DOHH2 (cell line): ENCODE measurements at regions not wholly inside any gene's neighbourhood (a gene's known extent, or its start where the extent isn't known, plus 50 kb on each side); places are given as distances from the start of the nearest gene placed in this dataset.

ENCODE experiments used
- CTCF ChIP-seq: fragments of 200-600 bp; sonication (generic); IDR thresholded peaks from one replicate; pipeline ENCODE4 v1.5.1; 2014; ENCODE audit warnings: antibody characterized with exemption, mild to moderate bottlenecking, low read depth, low read length; ENCODE audit not compliant: poor library complexity, severe bottlenecking
- EZH2phosphoT487 ChIP-seq: fragments of 200-600 bp; sonication (generic); IDR thresholded peaks from 2 replicates; pipeline ENCODE4 v1.6.1; 2017; ENCODE audit warnings: borderline replicate concordance, mild to moderate bottlenecking, antibody characterized with exemption, low read length, moderate library complexity, mixed read lengths

- TF ChIP-seq CTCF = no peak
- no peak for TF ChIP-seq EZH2phosphoT487
Observed at GRCh38 chr10:60621018-60621417, 157.3 kb upstream of the CDK1 start.
